ENCODE measurements at regions not wholly inside any gene's neighbourhood (a gene's known extent, or its start where the extent isn't known, plus 50 kb on each side); places are given as distances from the start of the nearest gene placed in this dataset.
A peak's percentile ranks its signal among the peaks of the same experiment; 100 is the strongest.

DNA sequence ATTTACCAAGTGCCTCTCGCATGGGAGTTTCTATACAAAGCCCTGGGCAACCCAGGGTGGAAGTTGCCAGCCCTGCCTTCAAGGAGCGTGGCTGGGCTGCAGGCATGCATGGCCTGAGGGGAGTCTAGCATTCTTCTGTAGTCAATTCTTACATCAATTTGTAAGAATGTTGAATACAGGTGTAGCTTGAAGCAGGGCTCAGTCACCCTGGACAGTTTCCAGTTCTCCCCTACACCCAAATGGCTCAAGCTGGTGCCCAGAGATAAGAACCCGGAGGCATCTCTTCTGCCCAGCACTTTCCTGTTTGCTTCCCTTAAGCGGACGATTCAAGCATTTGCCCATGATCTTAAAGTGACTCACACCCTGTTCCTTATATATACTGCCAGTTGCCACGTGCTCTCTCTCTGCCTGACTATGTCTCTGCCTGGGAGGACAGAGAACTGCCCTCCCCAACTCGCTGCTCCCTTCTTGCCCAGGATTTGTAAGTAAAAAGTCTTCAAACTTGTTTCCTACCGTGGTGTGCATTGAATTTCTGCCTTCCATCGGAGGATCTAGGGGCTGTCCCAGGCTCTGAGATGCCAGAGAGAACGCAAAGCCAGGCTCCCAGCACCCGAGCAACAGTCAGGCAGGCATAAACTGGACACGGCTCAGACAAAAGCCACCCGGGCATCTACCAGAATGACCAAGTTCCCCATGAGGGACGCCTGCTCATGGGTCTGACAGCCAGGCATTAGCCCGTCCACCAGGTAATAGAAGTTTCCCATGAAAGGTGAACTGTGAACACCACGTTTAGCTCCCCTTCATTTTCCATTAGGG is 50.9 kb upstream of the AJAP1 start:
- Histone ChIP-seq H3K4me3 (ENCODE audit: low read depth, low read length) (no peak overlapping the region), H3K27me3 (replicated peaks) (no peaks in the 10 kb centered on the region), H3K27ac (no peak overlapping the region), H3K36me3 (replicated peaks) (no peaks in the 10 kb centered on the region)
- peak; percentile 3 for DNase-seq
- TF ChIP-seq CTCF (IDR thresholded peaks at IDR 0.05; ENCODE audit: low read depth, low read length, missing control alignments) = no peak
- in situ Hi-C loops (cut with HindIII; ENCODE audit: low pct_ligation_motif_present, low sequenced_read_pairs) = no loop called here

Data from brain microvascular endothelial cell (primary cell).